ENCODE measurements at regions not wholly inside any gene's neighbourhood (a gene's known extent, or its start where the extent isn't known, plus 50 kb on each side); places are given as distances from the start of the nearest gene placed in this dataset.

- H3K4me1 ChIP-seq: peaks cover 0 to 18% (median 9%) of the 10 kb centered on the region in 10 experiments; a peak in 10 of 20 replicates
- TF ChIP-seq Cebpa-rat (IDR thresholded peaks at IDR 0.05): no peak
- H3K9me3 ChIP-seq (replicated peaks in 1 of 11): no peaks in the 10 kb centered on the region
- H3K27me3 ChIP-seq: no peaks in the 10 kb centered on the region
- H3K4me2 ChIP-seq: peak overlapping the region in 6 of 11 experiments; percentile 9 to 42 (median 24); a peak in 9 of 22 replicates
- no peak overlapping the region for H3K27ac ChIP-seq
- H3K9ac ChIP-seq: no peak overlapping the region
- H3K4me3 ChIP-seq: no peak overlapping the region
- no peaks in the 10 kb centered on the region for H3K36me3 ChIP-seq
- no peaks in the 10 kb centered on the region for H4K20me1 ChIP-seq
Measured at GRCh38 chr2:67462738-67463496, 65.8 kb downstream of the ETAA1 start.

DNA sequence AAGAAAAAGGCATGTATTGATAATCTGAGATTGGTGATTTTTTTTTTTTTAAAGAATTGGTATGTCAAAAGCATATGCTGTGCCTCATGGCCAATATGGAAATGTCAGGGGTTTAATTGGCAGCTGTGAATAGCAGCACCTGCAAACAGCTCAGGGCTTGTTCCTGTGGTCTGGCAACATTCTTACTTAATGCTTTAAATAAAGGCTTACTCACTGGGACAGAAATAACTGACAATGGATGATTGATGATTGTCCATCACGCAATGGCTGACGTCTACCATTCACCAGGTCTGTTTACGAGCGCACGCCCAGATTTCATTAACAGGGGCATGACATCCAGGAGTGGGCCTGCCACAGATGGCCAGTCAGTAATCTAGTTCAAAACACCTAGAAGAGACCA is 66.7 kb downstream of the ETAA1 start:
- Histone ChIP-seq H3K4me2 (peak overlapping the region in 4 of 11 experiments; percentile 13 to 41 (median 26); a peak in 6 of 22 replicates), H3K9me3 (replicated peaks in 1 of 11) (no peaks in the 10 kb centered on the region), H3K9ac (no peak overlapping the region), H3K27me3 (no peaks in the 10 kb centered on the region), H3K4me3 (no peak overlapping the region), H3K36me3 (no peaks in the 10 kb centered on the region), H3K27ac (no peak overlapping the region), H4K20me1 (no peaks in the 10 kb centered on the region), H3K4me1 (peaks cover 0 to 18% (median 9%) of the 10 kb centered on the region in 10 experiments; a peak in 10 of 20 replicates)
- no peak for TF ChIP-seq Cebpa-rat (IDR thresholded peaks at IDR 0.05)

- H3K27ac ChIP-seq: no peak overlapping the region
- peaks cover 0 to 18% (median 9%) of the 10 kb centered on the region in 10 experiments; a peak in 10 of 20 replicates for H3K4me1 ChIP-seq
- no peak for TF ChIP-seq Cebpa-rat (IDR thresholded peaks at IDR 0.05)
- no peaks in the 10 kb centered on the region for H3K27me3 ChIP-seq
- no peaks in the 10 kb centered on the region for H3K9me3 ChIP-seq (replicated peaks in 1 of 11)
- no peak overlapping the region for H3K4me2 ChIP-seq
- H3K4me3 ChIP-seq: no peak overlapping the region
- H3K9ac ChIP-seq: no peak overlapping the region
- H3K36me3 ChIP-seq: no peaks in the 10 kb centered on the region
- H4K20me1 ChIP-seq: no peaks in the 10 kb centered on the region
Measured at GRCh38 chr2:67465623-67466022, 68.5 kb downstream of the ETAA1 start.

GRCh38 chr2:67466734-67467133 is 69.6 kb downstream of the ETAA1 start:
- H4K20me1 ChIP-seq: no peaks in the 10 kb centered on the region
- H3K9me3 ChIP-seq (replicated peaks in 1 of 11): no peaks in the 10 kb centered on the region
- H3K4me3 ChIP-seq: no peak overlapping the region
- TF ChIP-seq Cebpa-rat (IDR thresholded peaks at IDR 0.05): no peak
- H3K36me3 ChIP-seq: no peaks in the 10 kb centered on the region
- no peak overlapping the region for H3K9ac ChIP-seq
- H3K27me3 ChIP-seq: no peaks in the 10 kb centered on the region
- no peak overlapping the region for H3K4me2 ChIP-seq
- H3K27ac ChIP-seq: no peak overlapping the region
- H3K4me1 ChIP-seq: peaks cover 0 to 18% (median 9%) of the 10 kb centered on the region in 10 experiments; a peak in 10 of 20 replicates

- H3K4me2 ChIP-seq: no peak overlapping the region
- H3K36me3 ChIP-seq: no peaks in the 10 kb centered on the region
- no peaks in the 10 kb centered on the region for H3K27me3 ChIP-seq
- H3K27ac ChIP-seq: no peak overlapping the region
- no peak overlapping the region for H3K4me3 ChIP-seq
- TF ChIP-seq Cebpa-rat (IDR thresholded peaks at IDR 0.05): no peak
- H3K9me3 ChIP-seq (replicated peaks in 1 of 11): no peaks in the 10 kb centered on the region
- H4K20me1 ChIP-seq: no peaks in the 10 kb centered on the region
- H3K9ac ChIP-seq: no peak overlapping the region
- peaks cover 0 to under 1% (median 0%) of the 10 kb centered on the region in 10 experiments; a peak in 1 of 20 replicates for H3K4me1 ChIP-seq
Measured at GRCh38 chr2:67471681-67472080, 74.5 kb downstream of the ETAA1 start.

DNA sequence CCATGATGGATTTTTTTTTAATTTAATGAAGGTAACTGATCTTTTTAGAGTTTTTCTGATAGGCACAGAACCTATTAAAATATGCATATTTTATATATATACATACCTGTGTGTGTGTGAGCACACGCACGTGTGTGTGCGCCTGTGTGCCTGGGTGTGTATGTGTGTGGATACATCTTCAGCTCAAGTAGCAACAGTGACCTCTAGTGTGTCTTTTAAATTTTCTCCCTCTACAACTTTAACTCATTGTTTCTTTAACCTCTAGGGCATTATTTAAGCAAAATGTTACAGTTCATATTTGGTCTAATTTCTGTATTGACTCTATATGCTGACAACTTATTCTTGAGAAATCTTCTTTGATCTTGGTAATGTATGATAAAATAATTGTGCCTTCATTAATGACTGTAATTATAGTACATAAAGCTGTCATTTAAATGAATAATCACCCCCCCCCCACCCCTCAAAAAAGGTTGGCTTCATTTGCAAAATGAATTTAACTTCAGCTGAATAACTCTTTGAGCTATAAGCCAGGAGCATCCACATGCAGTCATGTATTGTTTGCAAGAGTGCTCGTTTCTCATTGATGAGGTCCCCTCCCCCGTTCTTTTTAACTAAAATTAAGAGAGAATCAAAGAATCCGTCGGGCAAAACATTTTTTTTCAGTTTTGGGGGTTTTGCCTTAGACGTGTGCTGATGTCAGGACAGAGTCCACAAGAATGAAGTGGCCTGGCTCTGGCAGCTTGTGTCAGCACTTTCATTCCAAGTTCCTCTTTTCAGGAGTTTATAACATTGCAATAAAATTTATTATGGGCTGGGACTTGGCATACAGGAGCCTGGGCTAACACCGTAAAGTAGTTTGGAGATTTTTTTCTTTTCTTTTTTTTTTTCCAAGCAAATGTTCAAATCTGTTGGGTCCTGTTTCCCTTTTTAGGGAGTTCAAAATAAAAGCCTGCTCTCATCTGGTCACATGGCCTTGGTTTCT is 80.0 kb downstream of the ETAA1 start:
- H3K9ac ChIP-seq: no peak overlapping the region
- no peaks in the 10 kb centered on the region for H4K20me1 ChIP-seq
- H3K27ac ChIP-seq: no peak overlapping the region; a peak in 1 of 22 replicates
- H3K4me3 ChIP-seq: no peak overlapping the region
- H3K4me1 ChIP-seq: peaks cover 0 to 15% (median 0%) of the 10 kb centered on the region in 10 experiments; a peak in 6 of 20 replicates
- TF ChIP-seq Cebpa-rat (IDR thresholded peaks at IDR 0.05): no peak
- H3K36me3 ChIP-seq: no peaks in the 10 kb centered on the region
- H3K4me2 ChIP-seq: peak overlapping the region in 3 of 11 experiments; percentile 32 to 53 (median 39); a peak in 6 of 22 replicates
- no peaks in the 10 kb centered on the region for H3K27me3 ChIP-seq
- no peaks in the 10 kb centered on the region for H3K9me3 ChIP-seq (replicated peaks in 1 of 11)

- Histone ChIP-seq H3K9me3 (replicated peaks in 1 of 11) (peaks cover 0 to 4% (median 0%) of the 10 kb centered on the region in 11 experiments; a peak in 3 of 22 replicates), H3K27ac (no peak overlapping the region), H3K36me3 (no peaks in the 10 kb centered on the region), H4K20me1 (no peaks in the 10 kb centered on the region), H3K4me2 (no peak overlapping the region), H3K9ac (no peak overlapping the region), H3K4me3 (no peak overlapping the region), H3K4me1 (peaks cover 0 to 15% (median 0%) of the 10 kb centered on the region in 10 experiments; a peak in 6 of 20 replicates), H3K27me3 (no peaks in the 10 kb centered on the region)
- TF ChIP-seq Cebpa-rat (IDR thresholded peaks at IDR 0.05): no peak
Measured at GRCh38 chr2:67479261-67479660, 82.1 kb downstream of the ETAA1 start.

DNA sequence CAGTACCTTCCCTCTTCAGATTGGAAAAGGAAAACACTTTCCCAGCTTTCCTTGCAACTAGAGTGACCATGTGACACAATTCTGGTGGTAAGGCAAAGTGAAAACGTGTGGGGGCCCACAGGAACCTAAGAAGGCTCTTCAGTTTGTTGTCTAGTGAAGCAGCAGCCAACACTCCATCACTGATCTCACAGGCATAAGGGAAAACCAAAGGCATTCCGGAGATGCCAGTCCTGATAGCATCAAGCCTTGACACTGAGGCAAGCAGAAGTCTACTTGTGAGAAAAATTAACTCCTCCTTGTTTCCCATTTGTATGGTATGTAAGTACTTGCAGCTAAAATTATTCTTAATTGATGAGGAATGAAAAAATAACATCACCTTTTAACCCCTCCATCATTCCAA is 88.3 kb downstream of the ETAA1 start:
- H3K36me3 ChIP-seq: no peaks in the 10 kb centered on the region
- no peaks in the 10 kb centered on the region for H3K27me3 ChIP-seq
- peaks cover 0 to 9% (median 0%) of the 10 kb centered on the region in 11 experiments; a peak in 4 of 22 replicates for H3K9me3 ChIP-seq (replicated peaks in 1 of 11)
- TF ChIP-seq Cebpa-rat (IDR thresholded peaks at IDR 0.05): no peak
- no peaks in the 10 kb centered on the region for H4K20me1 ChIP-seq
- H3K9ac ChIP-seq: no peak overlapping the region
- no peak overlapping the region for H3K4me2 ChIP-seq
- H3K4me3 ChIP-seq: no peak overlapping the region
- no peaks in the 10 kb centered on the region for H3K4me1 ChIP-seq
- H3K27ac ChIP-seq: no peak overlapping the region
